Activated T-helper 17 cell treated with anti-CD3 and anti-CD28 coated beads, Interleukin-2, amount 50 U/mL, for 72 hours (primary cell): ENCODE measurements at regions not wholly inside any gene's neighbourhood (a gene's known extent, or its start where the extent isn't known, plus 50 kb on each side); places are given as distances from the start of the nearest gene placed in this dataset.

ENCODE experiments used
- ATAC-seq: fragments of 150-1000 bp; cut with Tn5 transposase; replicated peaks from 2 replicates; pipeline ENCODE4 v1.10.0; 2021; ENCODE audit warnings: mild to moderate bottlenecking, moderate library complexity
- H3K27ac Mint-ChIP-seq: one replicate; pipeline ENCODE4 v1.8.0; 2022; ENCODE audit warnings: mixed read lengths
- H3K27me3 Mint-ChIP-seq: one replicate; pipeline ENCODE4 v1.8.0; 2022; ENCODE audit warnings: mixed read lengths
- H3K36me3 Mint-ChIP-seq: one replicate; pipeline ENCODE4 v1.8.0; 2022; ENCODE audit warnings: low read depth, mild to moderate bottlenecking, mixed read lengths
- H3K4me1 Mint-ChIP-seq: one replicate; pipeline ENCODE4 v1.8.0; 2022; ENCODE audit warnings: mixed read lengths
- H3K4me3 Mint-ChIP-seq: one replicate; pipeline ENCODE4 v1.8.0; 2022; ENCODE audit warnings: mild to moderate bottlenecking, mixed read lengths
- H3K9me3 Mint-ChIP-seq: one replicate; pipeline ENCODE4 v1.8.0; 2022; ENCODE audit warnings: mixed read lengths

- no peaks in the 10 kb centered on the region for H3K27me3 Mint-ChIP-seq
- ATAC-seq: no peak
- no peaks in the 10 kb centered on the region for H3K9me3 Mint-ChIP-seq
- no peaks in the 10 kb centered on the region for H3K36me3 Mint-ChIP-seq
- H3K4me1 Mint-ChIP-seq: peaks cover 6% of the 10 kb centered on the region
- no peak overlapping the region for H3K4me3 Mint-ChIP-seq
- no peak overlapping the region for H3K27ac Mint-ChIP-seq
These were observed 274.4 kb upstream of the HDAC4 start for GRCh38 chr2:239674981-239675825.

DNA sequence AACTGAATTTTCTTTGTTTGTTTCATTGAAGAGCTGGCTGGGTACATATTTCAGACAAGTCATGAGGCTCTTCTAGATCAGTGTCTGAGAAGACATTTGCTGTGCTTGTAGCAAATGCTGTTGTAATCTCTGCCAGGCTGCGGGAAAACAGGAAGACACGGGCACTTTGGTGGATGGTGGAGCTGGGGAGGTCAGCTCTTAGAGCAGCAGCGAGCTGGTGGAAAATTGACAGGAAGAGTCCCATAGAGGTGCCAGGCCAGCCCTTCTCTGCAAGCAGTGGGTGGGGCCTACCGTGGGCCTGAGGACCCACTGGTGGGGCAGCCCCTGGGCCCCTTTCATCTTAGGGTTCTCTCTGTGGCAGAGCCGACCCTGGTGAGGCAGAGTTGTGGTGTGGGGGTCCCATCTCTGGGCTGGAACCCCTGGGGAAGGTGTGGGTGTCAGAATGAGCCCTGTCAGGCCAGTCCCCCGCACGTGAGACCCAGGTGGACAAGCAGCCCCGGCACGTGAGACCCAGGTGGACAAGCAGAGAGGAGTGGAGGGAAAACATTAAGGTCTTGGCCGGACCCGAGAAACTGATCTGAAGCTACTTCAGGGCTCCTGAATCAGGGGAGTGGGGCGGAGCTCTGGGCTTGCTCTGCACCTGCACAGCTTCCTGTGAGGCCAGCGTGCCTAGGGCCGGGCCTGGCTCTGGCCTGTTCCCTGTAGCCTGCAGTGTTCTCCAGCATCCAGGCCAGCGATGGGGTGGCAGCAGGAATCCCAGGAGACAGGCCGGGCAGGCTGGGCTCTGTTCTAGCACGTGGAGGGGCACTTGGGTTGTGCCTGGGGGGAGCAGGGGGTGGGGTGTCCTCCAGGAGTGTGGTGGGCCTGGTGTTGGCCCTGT, 273.5 kb upstream of the HDAC4 start:
- no peaks in the 10 kb centered on the region for H3K9me3 Mint-ChIP-seq
- ATAC-seq: no peak
- no peak overlapping the region for H3K27ac Mint-ChIP-seq
- H3K36me3 Mint-ChIP-seq: no peaks in the 10 kb centered on the region
- H3K4me3 Mint-ChIP-seq: no peak overlapping the region
- H3K27me3 Mint-ChIP-seq: no peaks in the 10 kb centered on the region
- H3K4me1 Mint-ChIP-seq: peaks cover 5% of the 10 kb centered on the region

- Mint-ChIP-seq H3K27ac (no peak overlapping the region), H3K4me3 (no peak overlapping the region)
These were observed 272.8 kb upstream of the HDAC4 start for GRCh38 chr2:239673641-239674040.

GRCh38 chr2:239671916-239672849, 271.4 kb upstream of the HDAC4 start:
- ATAC-seq: no peak
- H3K4me3 Mint-ChIP-seq: no peak overlapping the region
- no peaks in the 10 kb centered on the region for H3K9me3 Mint-ChIP-seq
- H3K4me1 Mint-ChIP-seq: no peaks in the 10 kb centered on the region
- no peak overlapping the region for H3K27ac Mint-ChIP-seq
- H3K36me3 Mint-ChIP-seq: no peaks in the 10 kb centered on the region
- no peaks in the 10 kb centered on the region for H3K27me3 Mint-ChIP-seq

More at GRCh38 chr2:239673641-239674040, 272.8 kb upstream of the HDAC4 start:
- H3K4me1 Mint-ChIP-seq: no peaks in the 10 kb centered on the region
- no peaks in the 10 kb centered on the region for H3K27me3 Mint-ChIP-seq
- no peaks in the 10 kb centered on the region for H3K36me3 Mint-ChIP-seq
- no peak for ATAC-seq
- H3K9me3 Mint-ChIP-seq: no peaks in the 10 kb centered on the region

DNA sequence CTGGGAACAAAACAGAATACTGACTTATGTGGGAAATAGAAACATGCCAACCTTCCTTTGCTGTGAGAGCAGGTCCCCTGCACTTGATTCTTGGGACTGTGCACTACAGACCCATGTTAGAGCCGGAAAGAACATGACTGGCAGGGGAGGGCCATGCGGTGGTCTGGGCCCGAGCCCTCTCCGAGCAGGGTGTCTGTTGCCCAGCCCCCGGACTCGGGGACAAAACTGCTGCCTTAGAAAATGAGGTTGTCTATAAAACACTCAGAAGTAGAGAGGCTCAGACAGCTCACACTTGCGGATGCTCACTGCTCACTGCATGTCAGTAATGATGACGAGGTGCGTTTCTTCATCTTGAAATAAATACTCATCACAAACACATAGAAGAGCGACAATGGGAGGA, 270.7 kb upstream of the HDAC4 start:
- H3K27me3 Mint-ChIP-seq: no peaks in the 10 kb centered on the region
- no peak overlapping the region for H3K27ac Mint-ChIP-seq
- H3K4me1 Mint-ChIP-seq: no peaks in the 10 kb centered on the region
- no peak for ATAC-seq
- H3K4me3 Mint-ChIP-seq: no peak overlapping the region
- H3K36me3 Mint-ChIP-seq: no peaks in the 10 kb centered on the region
- H3K9me3 Mint-ChIP-seq: no peaks in the 10 kb centered on the region

- no peak overlapping the region for H3K27ac Mint-ChIP-seq
- H3K27me3 Mint-ChIP-seq: no peaks in the 10 kb centered on the region
- no peaks in the 10 kb centered on the region for H3K36me3 Mint-ChIP-seq
- H3K4me3 Mint-ChIP-seq: no peak overlapping the region
- H3K4me1 Mint-ChIP-seq: no peaks in the 10 kb centered on the region
- H3K9me3 Mint-ChIP-seq: no peaks in the 10 kb centered on the region
- no peak for ATAC-seq
These were observed 269.8 kb upstream of the HDAC4 start for GRCh38 chr2:239670463-239671120.

DNA sequence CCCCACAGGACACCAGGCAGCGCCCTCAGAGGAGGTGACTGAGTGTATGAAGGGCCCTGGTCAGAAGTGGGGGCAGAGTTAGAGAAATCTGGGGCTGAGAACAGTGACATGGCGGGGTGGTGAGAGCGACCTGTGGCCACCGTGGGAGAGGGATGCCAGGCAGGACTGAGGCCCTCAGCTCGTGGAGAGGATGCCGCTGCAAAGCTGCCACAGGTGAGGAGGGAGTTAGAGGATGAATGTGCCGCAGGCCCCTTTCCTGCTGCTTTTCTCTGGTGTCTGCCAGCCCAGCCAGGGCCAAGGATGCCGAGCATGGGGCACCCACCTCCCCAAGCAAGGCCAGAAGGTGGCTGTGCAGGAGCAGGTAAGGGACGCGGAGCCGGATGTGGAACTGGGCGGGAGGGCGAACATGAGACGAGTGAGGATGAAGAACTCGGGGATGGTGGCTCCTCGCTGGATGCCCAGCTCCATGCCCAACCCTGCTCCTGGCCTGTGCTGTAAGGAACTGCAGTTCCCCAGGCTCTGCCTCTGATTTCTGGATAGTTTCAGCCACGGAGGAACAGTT, 269.2 kb upstream of the HDAC4 start:
- Mint-ChIP-seq H3K9me3 (no peaks in the 10 kb centered on the region), H3K4me1 (no peaks in the 10 kb centered on the region), H3K27ac (no peak overlapping the region), H3K36me3 (no peaks in the 10 kb centered on the region), H3K4me3 (no peak overlapping the region), H3K27me3 (no peaks in the 10 kb centered on the region)
- ATAC-seq: no peak

GRCh38 chr2:239669181-239669898, 268.5 kb upstream of the HDAC4 start:
- Mint-ChIP-seq H3K4me3 (no peak overlapping the region), H3K4me1 (no peaks in the 10 kb centered on the region), H3K36me3 (no peaks in the 10 kb centered on the region), H3K27me3 (no peaks in the 10 kb centered on the region), H3K27ac (no peak overlapping the region), H3K9me3 (no peaks in the 10 kb centered on the region)
- ATAC-seq: no peak

GRCh38 chr2:239668651-239669050, 267.8 kb upstream of the HDAC4 start:
- no peak for ATAC-seq

DNA sequence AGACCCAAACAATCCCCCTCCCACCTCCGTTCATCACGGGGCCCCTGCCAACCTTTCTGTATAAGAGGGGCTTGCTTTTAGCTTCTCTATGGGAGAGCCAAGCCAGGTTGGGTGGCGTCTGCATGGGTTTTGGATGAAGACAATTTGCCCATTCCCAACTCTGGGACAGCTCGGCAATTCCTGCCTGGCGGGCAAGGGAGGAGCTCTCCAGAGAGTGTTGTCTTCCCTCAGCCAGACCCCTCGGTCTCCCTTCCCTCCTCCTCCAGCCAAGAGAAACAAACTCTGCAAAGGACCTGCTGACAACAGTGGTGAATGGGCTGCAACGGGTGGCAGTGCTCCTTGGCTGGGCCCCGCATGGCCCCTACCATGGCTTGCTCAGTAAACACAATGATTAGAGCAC, 267.2 kb upstream of the HDAC4 start:
- H3K9me3 Mint-ChIP-seq: no peaks in the 10 kb centered on the region
- H3K4me3 Mint-ChIP-seq: no peak overlapping the region
- H3K4me1 Mint-ChIP-seq: no peaks in the 10 kb centered on the region
- H3K36me3 Mint-ChIP-seq: no peaks in the 10 kb centered on the region
- peaks cover 2% of the 10 kb centered on the region for H3K27me3 Mint-ChIP-seq
- no peak overlapping the region for H3K27ac Mint-ChIP-seq
- no peak for ATAC-seq

More at GRCh38 chr2:239668651-239669050, 267.8 kb upstream of the HDAC4 start:
- no peaks in the 10 kb centered on the region for H3K9me3 Mint-ChIP-seq
- no peaks in the 10 kb centered on the region for H3K36me3 Mint-ChIP-seq
- no peak overlapping the region for H3K4me3 Mint-ChIP-seq
- no peaks in the 10 kb centered on the region for H3K4me1 Mint-ChIP-seq
- H3K27ac Mint-ChIP-seq: no peak overlapping the region
- no peaks in the 10 kb centered on the region for H3K27me3 Mint-ChIP-seq

DNA sequence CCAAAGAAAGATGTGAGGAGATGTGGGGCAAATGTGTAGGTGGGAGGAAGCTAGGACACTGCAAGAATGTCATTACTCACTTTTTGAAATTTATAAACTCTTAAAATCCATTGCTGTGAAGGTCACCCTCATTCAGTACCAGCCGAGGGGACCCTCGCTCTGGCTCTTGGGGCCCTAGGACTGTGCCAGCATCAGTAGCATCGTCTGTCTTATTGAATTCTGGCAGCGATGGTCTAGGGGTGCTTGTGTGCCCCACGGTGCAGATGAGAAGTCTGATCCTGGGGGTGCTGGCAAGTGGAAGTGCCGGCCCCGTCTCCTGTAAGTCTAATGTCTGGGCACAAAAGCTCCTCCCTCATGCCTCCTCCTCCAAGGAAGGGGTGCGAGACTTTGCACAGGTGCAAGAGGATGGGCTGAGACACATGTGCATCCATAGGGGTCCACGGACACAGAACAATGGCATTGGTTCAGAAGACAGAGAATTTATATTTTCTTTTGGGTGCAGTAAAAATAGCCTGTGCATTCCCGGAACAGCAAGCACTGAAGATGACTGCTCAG, 266.7 kb upstream of the HDAC4 start:
- Mint-ChIP-seq H3K4me1 (no peaks in the 10 kb centered on the region), H3K4me3 (no peak overlapping the region), H3K27me3 (peaks cover 8% of the 10 kb centered on the region), H3K27ac (no peak overlapping the region), H3K36me3 (no peaks in the 10 kb centered on the region), H3K9me3 (no peaks in the 10 kb centered on the region)
- no peak for ATAC-seq

GRCh38 chr2:239666855-239667376, 266.1 kb upstream of the HDAC4 start:
- no peak overlapping the region for H3K4me3 Mint-ChIP-seq
- H3K27me3 Mint-ChIP-seq: peaks cover 11% of the 10 kb centered on the region
- H3K36me3 Mint-ChIP-seq: no peaks in the 10 kb centered on the region
- no peaks in the 10 kb centered on the region for H3K4me1 Mint-ChIP-seq
- no peaks in the 10 kb centered on the region for H3K9me3 Mint-ChIP-seq
- ATAC-seq: no peak
- H3K27ac Mint-ChIP-seq: no peak overlapping the region
